RWPE2 (cell line): ENCODE measurements at regions not wholly inside any gene's neighbourhood (a gene's known extent, or its start where the extent isn't known, plus 50 kb on each side); places are given as distances from the start of the nearest gene placed in this dataset.
A peak's percentile ranks its signal among the peaks of the same experiment; 100 is the strongest.

Source experiments
- ATAC-seq: fragments of 200-7000 bp; cut with Tn5 transposase; 3 replicates; pipeline ENCODE4 v1.9.1; 2021; ENCODE audit warnings: low read depth
- DNase-seq: peaks from one replicate; pipeline ENCODE4 v3.0.0-alpha.2; 2020; ENCODE audit warnings: low spot score
- H3K27ac ChIP-seq: fragments of 450-650 bp; 2 replicates; pipeline ENCODE4 v1.5.1; 2017; ENCODE audit warnings: mild to moderate bottlenecking; ENCODE audit not compliant: poor library complexity, severe bottlenecking
- H3K27me3 ChIP-seq: fragments of 250-450 bp; sonication (Bioruptor Pico); 2 replicates; pipeline ENCODE4 v1.5.1; 2021; ENCODE audit warnings: mild to moderate bottlenecking, moderate library complexity; ENCODE audit not compliant: insufficient read depth, poor library complexity, severe bottlenecking
- H3K36me3 ChIP-seq: fragments of 250-450 bp; sonication (Bioruptor Pico); 2 replicates; pipeline ENCODE4 v1.5.1; 2020; ENCODE audit warnings: low read depth, mild to moderate bottlenecking, moderate library complexity
- H3K4me1 ChIP-seq: fragments of 250-450 bp; sonication (Bioruptor Pico); 2 replicates; pipeline ENCODE4 v1.5.1; 2021; ENCODE audit warnings: mild to moderate bottlenecking, moderate library complexity; ENCODE audit not compliant: insufficient read depth, poor library complexity, severe bottlenecking
- H3K4me3 ChIP-seq: fragments of 250-450 bp; sonication (Bioruptor Pico); 2 replicates; pipeline ENCODE4 v1.5.1; 2021; ENCODE audit warnings: mild to moderate bottlenecking, moderate library complexity; ENCODE audit not compliant: severe bottlenecking
- H3K9me3 ChIP-seq: fragments of 250-450 bp; sonication (Bioruptor Pico); 2 replicates; pipeline ENCODE4 v1.5.1; 2021; ENCODE audit warnings: mild to moderate bottlenecking, moderate library complexity; ENCODE audit not compliant: severe bottlenecking
- CTCF ChIP-seq: fragments of 450-650 bp; IDR thresholded peaks from one replicate; pipeline ENCODE4 v1.5.1; 2017; ENCODE audit warnings: mild to moderate bottlenecking, moderate library complexity; ENCODE audit not compliant: poor library complexity, severe bottlenecking

- no peak for TF ChIP-seq CTCF
- no peak overlapping the region for H3K27ac ChIP-seq
- H3K27me3 ChIP-seq = no peaks in the 10 kb centered on the region
- DNase-seq (no peak), ATAC-seq (no peak)
- no peaks in the 10 kb centered on the region for H3K4me1 ChIP-seq
- H3K9me3 ChIP-seq = no peaks in the 10 kb centered on the region
- no peak overlapping the region for H3K4me3 ChIP-seq
- no peaks in the 10 kb centered on the region for H3K36me3 ChIP-seq
Observed at GRCh38 chr2:21924640-21925285, 801.0 kb downstream of the TDRD15 start.

- no peak for DNase-seq
Observed at GRCh38 chr2:21928292-21928691, 804.5 kb downstream of the TDRD15 start.

GRCh38 chr2:21930226-21930625 lies 806.5 kb downstream of the TDRD15 start:
- Histone ChIP-seq H3K4me3 (no peak overlapping the region), H3K4me1 (no peaks in the 10 kb centered on the region), H3K9me3 (no peaks in the 10 kb centered on the region), H3K27me3 (no peaks in the 10 kb centered on the region), H3K36me3 (no peaks in the 10 kb centered on the region), H3K27ac (no peak overlapping the region)
- DNase-seq = no peak
- no peak for TF ChIP-seq CTCF
- ATAC-seq = no peak

More at GRCh38 chr2:21928292-21928691, 804.5 kb downstream of the TDRD15 start:
- Histone ChIP-seq H3K9me3 (no peaks in the 10 kb centered on the region), H3K27ac (no peak overlapping the region), H3K4me1 (no peaks in the 10 kb centered on the region), H3K27me3 (no peaks in the 10 kb centered on the region), H3K4me3 (no peak overlapping the region), H3K36me3 (no peaks in the 10 kb centered on the region)
- peak; percentile 27 for TF ChIP-seq CTCF
- ATAC-seq = no peak

GRCh38 chr2:21939967-21940366 lies 816.2 kb downstream of the TDRD15 start:
- DNase-seq = no peak
- H3K36me3 ChIP-seq = no peaks in the 10 kb centered on the region
- no peaks in the 10 kb centered on the region for H3K9me3 ChIP-seq
- no peak for ATAC-seq
- no peak overlapping the region for H3K4me3 ChIP-seq
- TF ChIP-seq CTCF = no peak
- H3K27me3 ChIP-seq = no peaks in the 10 kb centered on the region
- no peak overlapping the region for H3K27ac ChIP-seq
- no peaks in the 10 kb centered on the region for H3K4me1 ChIP-seq

- no peaks in the 10 kb centered on the region for H3K36me3 ChIP-seq
- H3K27me3 ChIP-seq = no peaks in the 10 kb centered on the region
- H3K4me3 ChIP-seq = no peak overlapping the region
- H3K9me3 ChIP-seq = no peaks in the 10 kb centered on the region
- ATAC-seq = no peak
- no peak overlapping the region for H3K27ac ChIP-seq
- no peaks in the 10 kb centered on the region for H3K4me1 ChIP-seq
- TF ChIP-seq CTCF = no peak
- no peak for DNase-seq
Observed at GRCh38 chr2:21944536-21944935, 820.8 kb downstream of the TDRD15 start.
